ENCODE measurements at regions not wholly inside any gene's neighbourhood (a gene's known extent, or its start where the extent isn't known, plus 50 kb on each side); places are given as distances from the start of the nearest gene placed in this dataset.

- Histone ChIP-seq H3K4me3 (ENCODE audit: low read length) (no peak overlapping the region), H3K9me3 (ENCODE audit: insufficient read depth, low read depth, low read length) (no peaks in the 10 kb centered on the region), H3K27me3 (ENCODE audit: insufficient read depth, low read length) (no peaks in the 10 kb centered on the region), H3K4me1 (ENCODE audit: insufficient read depth, low read length) (no peaks in the 10 kb centered on the region; the same call in 1 of the 2 replicates), H3K36me3 (ENCODE audit: insufficient read depth, low read length) (no peaks in the 10 kb centered on the region), H3K27ac (ENCODE audit: low read depth, low read length) (no peak overlapping the region), H3K9ac (ENCODE audit: low read depth, low read length) (no peak overlapping the region)
- 75% methylated on average over 10 of the region's 10 CpGs for WGBS
Measured at GRCh38 chr1:220982686-220983085, 103.4 kb downstream of the HLX start.

GRCh38 chr1:220983877-220984635, 104.8 kb downstream of the HLX start:
- no peak overlapping the region for H3K27ac ChIP-seq (ENCODE audit: low read depth, low read length)
- H3K4me1 ChIP-seq (ENCODE audit: insufficient read depth, low read length): no peaks in the 10 kb centered on the region; the same call in 1 of the 2 replicates
- no peaks in the 10 kb centered on the region for H3K9me3 ChIP-seq (ENCODE audit: insufficient read depth, low read depth, low read length)
- H3K36me3 ChIP-seq (ENCODE audit: insufficient read depth, low read length): no peaks in the 10 kb centered on the region
- no peaks in the 10 kb centered on the region for H3K27me3 ChIP-seq (ENCODE audit: insufficient read depth, low read length)
- H3K9ac ChIP-seq (ENCODE audit: low read depth, low read length): no peak overlapping the region
- no peak overlapping the region for H3K4me3 ChIP-seq (ENCODE audit: low read length)
- 79% methylated on average over 19 of the region's 19 CpGs for WGBS

- Histone ChIP-seq H3K4me3 (ENCODE audit: low read length) (no peak overlapping the region), H3K9ac (ENCODE audit: low read depth, low read length) (no peak overlapping the region), H3K36me3 (ENCODE audit: insufficient read depth, low read length) (no peaks in the 10 kb centered on the region), H3K27ac (ENCODE audit: low read depth, low read length) (no peak overlapping the region), H3K4me1 (ENCODE audit: insufficient read depth, low read length) (no peaks in the 10 kb centered on the region; the same call in 1 of the 2 replicates), H3K9me3 (ENCODE audit: insufficient read depth, low read depth, low read length) (no peaks in the 10 kb centered on the region), H3K27me3 (ENCODE audit: insufficient read depth, low read length) (no peaks in the 10 kb centered on the region)
- 95% methylated on average over 1 of the region's 2 CpGs for WGBS
Measured at GRCh38 chr1:220990427-220991339, 111.4 kb downstream of the HLX start.

- no peak overlapping the region for H3K27ac ChIP-seq (ENCODE audit: low read depth, low read length)
- H3K9ac ChIP-seq (ENCODE audit: low read depth, low read length): no peak overlapping the region
- H3K36me3 ChIP-seq (ENCODE audit: insufficient read depth, low read length): no peaks in the 10 kb centered on the region
- 84% methylated on average over 2 of the region's 4 CpGs for WGBS
- H3K9me3 ChIP-seq (ENCODE audit: insufficient read depth, low read depth, low read length): no peaks in the 10 kb centered on the region
- H3K4me1 ChIP-seq (ENCODE audit: insufficient read depth, low read length): no peaks in the 10 kb centered on the region; the same call in 1 of the 2 replicates
- H3K4me3 ChIP-seq (ENCODE audit: low read length): no peak overlapping the region
- no peaks in the 10 kb centered on the region for H3K27me3 ChIP-seq (ENCODE audit: insufficient read depth, low read length)
Measured at GRCh38 chr1:220991506-220991905, 112.3 kb downstream of the HLX start.

GRCh38 chr1:220991959-220992704, 112.9 kb downstream of the HLX start:
- WGBS: 89% methylated on average over 13 of the region's 13 CpGs
- H3K36me3 ChIP-seq (ENCODE audit: insufficient read depth, low read length): no peaks in the 10 kb centered on the region
- H3K4me3 ChIP-seq (ENCODE audit: low read length): no peak overlapping the region
- no peak overlapping the region for H3K9ac ChIP-seq (ENCODE audit: low read depth, low read length)
- no peaks in the 10 kb centered on the region; the same call in 1 of the 2 replicates for H3K4me1 ChIP-seq (ENCODE audit: insufficient read depth, low read length)
- H3K9me3 ChIP-seq (ENCODE audit: insufficient read depth, low read depth, low read length): no peaks in the 10 kb centered on the region
- no peaks in the 10 kb centered on the region for H3K27me3 ChIP-seq (ENCODE audit: insufficient read depth, low read length)
- no peak overlapping the region for H3K27ac ChIP-seq (ENCODE audit: low read depth, low read length)

- Histone ChIP-seq H3K4me3 (ENCODE audit: low read length) (no peak overlapping the region), H3K27me3 (ENCODE audit: insufficient read depth, low read length) (no peaks in the 10 kb centered on the region)
Measured at GRCh38 chr1:220992705-220993052, 113.4 kb downstream of the HLX start.

GRCh38 chr1:220994671-220995070, 115.4 kb downstream of the HLX start:
- WGBS: 99% methylated on average over 3 of the region's 3 CpGs
- Histone ChIP-seq H3K27me3 (ENCODE audit: insufficient read depth, low read length) (no peaks in the 10 kb centered on the region), H3K4me1 (ENCODE audit: insufficient read depth, low read length) (no peaks in the 10 kb centered on the region; the same call in 1 of the 2 replicates), H3K27ac (ENCODE audit: low read depth, low read length) (no peak overlapping the region), H3K9ac (ENCODE audit: low read depth, low read length) (no peak overlapping the region), H3K4me3 (ENCODE audit: low read length) (no peak overlapping the region), H3K9me3 (ENCODE audit: insufficient read depth, low read depth, low read length) (no peaks in the 10 kb centered on the region), H3K36me3 (ENCODE audit: insufficient read depth, low read length) (no peaks in the 10 kb centered on the region)

More at GRCh38 chr1:220992705-220993052, 113.4 kb downstream of the HLX start:
- Histone ChIP-seq H3K9ac (ENCODE audit: low read depth, low read length) (no peak overlapping the region), H3K36me3 (ENCODE audit: insufficient read depth, low read length) (no peaks in the 10 kb centered on the region), H3K4me1 (ENCODE audit: insufficient read depth, low read length) (no peaks in the 10 kb centered on the region; the same call in 1 of the 2 replicates), H3K27ac (ENCODE audit: low read depth, low read length) (no peak overlapping the region), H3K9me3 (ENCODE audit: insufficient read depth, low read depth, low read length) (no peaks in the 10 kb centered on the region)
- WGBS: 67% methylated on average over 3 of the region's 3 CpGs

- Histone ChIP-seq H3K9me3 (ENCODE audit: insufficient read depth, low read depth, low read length) (no peaks in the 10 kb centered on the region), H3K4me3 (ENCODE audit: low read length) (no peak overlapping the region), H3K36me3 (ENCODE audit: insufficient read depth, low read length) (no peaks in the 10 kb centered on the region), H3K9ac (ENCODE audit: low read depth, low read length) (no peak overlapping the region), H3K4me1 (ENCODE audit: insufficient read depth, low read length) (no peaks in the 10 kb centered on the region), H3K27me3 (ENCODE audit: insufficient read depth, low read length) (no peaks in the 10 kb centered on the region), H3K27ac (ENCODE audit: low read depth, low read length) (no peak overlapping the region)
- WGBS: 93% methylated on average over 3 of the region's 3 CpGs
Measured at GRCh38 chr1:220997791-220998190, 118.5 kb downstream of the HLX start.

- Histone ChIP-seq H3K27ac (ENCODE audit: low read depth, low read length) (no peak overlapping the region), H3K36me3 (ENCODE audit: insufficient read depth, low read length) (no peaks in the 10 kb centered on the region), H3K4me1 (ENCODE audit: insufficient read depth, low read length) (no peaks in the 10 kb centered on the region), H3K9me3 (ENCODE audit: insufficient read depth, low read depth, low read length) (no peaks in the 10 kb centered on the region), H3K4me3 (ENCODE audit: low read length) (no peak overlapping the region), H3K9ac (ENCODE audit: low read depth, low read length) (no peak overlapping the region), H3K27me3 (ENCODE audit: insufficient read depth, low read length) (no peaks in the 10 kb centered on the region)
- 66% methylated on average over 6 of the region's 6 CpGs for WGBS
Measured at GRCh38 chr1:220999872-221000863, 120.9 kb downstream of the HLX start.

- WGBS: 95% methylated on average over 4 of the region's 4 CpGs
- H3K36me3 ChIP-seq (ENCODE audit: insufficient read depth, low read length): no peaks in the 10 kb centered on the region
- no peak overlapping the region for H3K27ac ChIP-seq (ENCODE audit: low read depth, low read length)
- H3K4me3 ChIP-seq (ENCODE audit: low read length): no peak overlapping the region
- no peak overlapping the region for H3K9ac ChIP-seq (ENCODE audit: low read depth, low read length)
- H3K27me3 ChIP-seq (ENCODE audit: insufficient read depth, low read length): no peaks in the 10 kb centered on the region
- H3K4me1 ChIP-seq (ENCODE audit: insufficient read depth, low read length): no peaks in the 10 kb centered on the region
- H3K9me3 ChIP-seq (ENCODE audit: insufficient read depth, low read depth, low read length): no peaks in the 10 kb centered on the region
Measured at GRCh38 chr1:221001167-221001566, 121.9 kb downstream of the HLX start.

All from HUES64 (cell line).